C4-2B (cell line): ENCODE measurements at regions not wholly inside any gene's neighbourhood (a gene's known extent, or its start where the extent isn't known, plus 50 kb on each side); places are given as distances from the start of the nearest gene placed in this dataset.

Experiments
- ZFX ChIP-seq: fragments of 450-650 bp; IDR thresholded peaks from 2 replicates; pipeline ENCODE4 v1.6.1; 2017
- TF ChIP-seq, protein P1 (sequence below): fragments of 450-650 bp; conservative IDR thresholded peaks from 2 replicates; pipeline ENCODE4 v1.5.1; 2017; ENCODE audit warnings: mild to moderate bottlenecking

DNA sequence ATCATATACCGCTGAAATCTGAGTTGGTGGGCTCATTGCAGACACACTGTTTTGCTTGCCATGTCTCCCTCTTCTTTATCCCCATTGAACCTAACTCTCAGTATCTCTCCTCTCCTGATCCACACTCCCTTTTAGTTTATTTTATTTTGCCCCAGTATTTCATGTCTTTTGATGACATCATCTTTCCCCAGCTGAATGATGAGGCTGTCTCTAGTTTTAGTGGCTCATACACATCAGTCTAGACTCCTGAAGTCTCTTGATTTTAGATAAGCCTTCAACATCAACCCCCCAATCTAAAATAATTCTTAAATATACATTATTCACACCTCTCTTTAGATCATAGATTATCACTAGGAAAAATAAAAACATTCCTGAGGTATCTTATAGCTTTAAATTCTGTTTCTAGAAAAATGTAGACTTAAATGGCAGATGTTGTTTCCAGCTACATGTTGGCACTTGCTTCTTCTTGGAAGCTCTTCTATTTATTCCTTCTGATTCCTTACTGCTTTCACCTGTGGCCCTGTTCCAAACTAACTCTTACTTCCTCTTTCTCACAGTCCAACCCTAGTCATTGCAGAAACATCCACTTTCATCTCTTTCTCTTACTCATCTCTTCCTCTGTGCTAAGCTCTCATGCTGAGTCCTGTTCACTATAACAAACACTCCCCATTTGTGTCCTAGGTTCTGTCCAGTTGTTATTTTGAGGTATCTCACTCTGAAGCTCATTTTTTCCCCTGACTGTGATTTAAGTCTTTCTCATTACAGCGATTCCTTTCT is 191.9 kb upstream of the SLC35B3 start:
- TF ChIP-seq, protein P1, sequence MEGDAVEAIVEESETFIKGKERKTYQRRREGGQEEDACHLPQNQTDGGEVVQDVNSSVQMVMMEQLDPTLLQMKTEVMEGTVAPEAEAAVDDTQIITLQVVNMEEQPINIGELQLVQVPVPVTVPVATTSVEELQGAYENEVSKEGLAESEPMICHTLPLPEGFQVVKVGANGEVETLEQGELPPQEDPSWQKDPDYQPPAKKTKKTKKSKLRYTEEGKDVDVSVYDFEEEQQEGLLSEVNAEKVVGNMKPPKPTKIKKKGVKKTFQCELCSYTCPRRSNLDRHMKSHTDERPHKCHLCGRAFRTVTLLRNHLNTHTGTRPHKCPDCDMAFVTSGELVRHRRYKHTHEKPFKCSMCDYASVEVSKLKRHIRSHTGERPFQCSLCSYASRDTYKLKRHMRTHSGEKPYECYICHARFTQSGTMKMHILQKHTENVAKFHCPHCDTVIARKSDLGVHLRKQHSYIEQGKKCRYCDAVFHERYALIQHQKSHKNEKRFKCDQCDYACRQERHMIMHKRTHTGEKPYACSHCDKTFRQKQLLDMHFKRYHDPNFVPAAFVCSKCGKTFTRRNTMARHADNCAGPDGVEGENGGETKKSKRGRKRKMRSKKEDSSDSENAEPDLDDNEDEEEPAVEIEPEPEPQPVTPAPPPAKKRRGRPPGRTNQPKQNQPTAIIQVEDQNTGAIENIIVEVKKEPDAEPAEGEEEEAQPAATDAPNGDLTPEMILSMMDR: no peak
- no peak for TF ChIP-seq ZFX
